SK-N-SH (cell line): ENCODE measurements at regions not wholly inside any gene's neighbourhood (a gene's known extent, or its start where the extent isn't known, plus 50 kb on each side); places are given as distances from the start of the nearest gene placed in this dataset.

Source experiments
- CHD2 ChIP-seq: fragments of 150-350 bp; IDR thresholded peaks from 2 replicates; pipeline ENCODE4 v1.6.1; 2018; ENCODE audit warnings: low read length; ENCODE audit not compliant: partially characterized antibody
- ELF1 ChIP-seq: IDR thresholded peaks from 2 replicates; pipeline ENCODE4 v1.4.0; 2012
- JUND ChIP-seq: IDR thresholded peaks from 2 replicates; pipeline ENCODE4 v1.4.0; 2012
- MXI1 ChIP-seq: IDR thresholded peaks from 2 replicates; pipeline ENCODE4 v1.6.1; 2012; ENCODE audit warnings: mild to moderate bottlenecking, low read depth, low read length, improper control_type of control experiment
- SIN3A ChIP-seq: IDR thresholded peaks from 2 replicates; pipeline ENCODE4 v1.6.1; 2012; ENCODE audit warnings: low read depth, mild to moderate bottlenecking, low read length, moderate library complexity, borderline replicate concordance
- YY1 ChIP-seq: IDR thresholded peaks from 2 replicates; pipeline ENCODE4 v1.4.0; 2012; ENCODE audit warnings: low read depth, mild to moderate bottlenecking
- ZBTB33 ChIP-seq: IDR thresholded peaks from 2 replicates; pipeline ENCODE4 v1.4.0; 2012; ENCODE audit warnings: low read depth, borderline replicate concordance
- TF ChIP-seq, protein P1 (sequence below): fragments of 200-600 bp; sonication (generic); IDR thresholded peaks from 2 replicates; pipeline ENCODE4 v1.6.1; 2017; ENCODE audit warnings: antibody characterized with exemption, mild to moderate bottlenecking, moderate library complexity
- TF ChIP-seq, protein P2 (sequence below): fragments of 150-350 bp; IDR thresholded peaks from 2 replicates; pipeline ENCODE4 v1.6.1; 2017; ENCODE audit warnings: antibody characterized with exemption, low read length, low read depth, borderline replicate concordance
- TF ChIP-seq, protein P3 (sequence below): IDR thresholded peaks from 2 replicates; pipeline ENCODE4 v1.6.1; 2012; ENCODE audit warnings: mild to moderate bottlenecking, low read depth, low read length, moderate library complexity

DNA sequence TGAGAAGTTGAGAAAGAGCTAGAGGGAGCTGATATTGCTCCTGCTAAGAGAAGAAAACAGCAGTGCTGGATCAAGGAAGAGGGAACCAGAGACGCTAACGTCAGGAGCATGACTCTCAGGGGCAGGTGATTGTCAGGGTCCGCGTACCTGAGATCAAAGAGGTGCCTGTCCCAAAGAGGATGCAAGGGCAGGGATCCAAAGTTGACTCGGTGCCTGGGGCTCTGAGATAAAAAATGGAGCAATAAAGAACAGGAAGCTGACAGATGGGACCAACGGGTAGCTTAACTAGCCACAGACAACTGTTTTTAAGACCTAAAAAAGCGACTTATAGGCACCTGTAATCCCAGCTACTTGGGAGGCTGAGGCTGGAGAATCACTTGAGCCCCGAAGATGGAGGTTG, 517.8 kb downstream of the IRX1 start:
- TF ChIP-seq JUND = no peak
- TF ChIP-seq, protein P1, sequence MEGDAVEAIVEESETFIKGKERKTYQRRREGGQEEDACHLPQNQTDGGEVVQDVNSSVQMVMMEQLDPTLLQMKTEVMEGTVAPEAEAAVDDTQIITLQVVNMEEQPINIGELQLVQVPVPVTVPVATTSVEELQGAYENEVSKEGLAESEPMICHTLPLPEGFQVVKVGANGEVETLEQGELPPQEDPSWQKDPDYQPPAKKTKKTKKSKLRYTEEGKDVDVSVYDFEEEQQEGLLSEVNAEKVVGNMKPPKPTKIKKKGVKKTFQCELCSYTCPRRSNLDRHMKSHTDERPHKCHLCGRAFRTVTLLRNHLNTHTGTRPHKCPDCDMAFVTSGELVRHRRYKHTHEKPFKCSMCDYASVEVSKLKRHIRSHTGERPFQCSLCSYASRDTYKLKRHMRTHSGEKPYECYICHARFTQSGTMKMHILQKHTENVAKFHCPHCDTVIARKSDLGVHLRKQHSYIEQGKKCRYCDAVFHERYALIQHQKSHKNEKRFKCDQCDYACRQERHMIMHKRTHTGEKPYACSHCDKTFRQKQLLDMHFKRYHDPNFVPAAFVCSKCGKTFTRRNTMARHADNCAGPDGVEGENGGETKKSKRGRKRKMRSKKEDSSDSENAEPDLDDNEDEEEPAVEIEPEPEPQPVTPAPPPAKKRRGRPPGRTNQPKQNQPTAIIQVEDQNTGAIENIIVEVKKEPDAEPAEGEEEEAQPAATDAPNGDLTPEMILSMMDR = no peak
- no peak for TF ChIP-seq ELF1
- no peak for TF ChIP-seq CHD2
- TF ChIP-seq MXI1 = no peak
- TF ChIP-seq ZBTB33 = no peak
- no peak for TF ChIP-seq YY1
- TF ChIP-seq, protein P2, sequence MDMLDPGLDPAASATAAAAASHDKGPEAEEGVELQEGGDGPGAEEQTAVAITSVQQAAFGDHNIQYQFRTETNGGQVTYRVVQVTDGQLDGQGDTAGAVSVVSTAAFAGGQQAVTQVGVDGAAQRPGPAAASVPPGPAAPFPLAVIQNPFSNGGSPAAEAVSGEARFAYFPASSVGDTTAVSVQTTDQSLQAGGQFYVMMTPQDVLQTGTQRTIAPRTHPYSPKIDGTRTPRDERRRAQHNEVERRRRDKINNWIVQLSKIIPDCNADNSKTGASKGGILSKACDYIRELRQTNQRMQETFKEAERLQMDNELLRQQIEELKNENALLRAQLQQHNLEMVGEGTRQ = no peak
- TF ChIP-seq, protein P3, sequence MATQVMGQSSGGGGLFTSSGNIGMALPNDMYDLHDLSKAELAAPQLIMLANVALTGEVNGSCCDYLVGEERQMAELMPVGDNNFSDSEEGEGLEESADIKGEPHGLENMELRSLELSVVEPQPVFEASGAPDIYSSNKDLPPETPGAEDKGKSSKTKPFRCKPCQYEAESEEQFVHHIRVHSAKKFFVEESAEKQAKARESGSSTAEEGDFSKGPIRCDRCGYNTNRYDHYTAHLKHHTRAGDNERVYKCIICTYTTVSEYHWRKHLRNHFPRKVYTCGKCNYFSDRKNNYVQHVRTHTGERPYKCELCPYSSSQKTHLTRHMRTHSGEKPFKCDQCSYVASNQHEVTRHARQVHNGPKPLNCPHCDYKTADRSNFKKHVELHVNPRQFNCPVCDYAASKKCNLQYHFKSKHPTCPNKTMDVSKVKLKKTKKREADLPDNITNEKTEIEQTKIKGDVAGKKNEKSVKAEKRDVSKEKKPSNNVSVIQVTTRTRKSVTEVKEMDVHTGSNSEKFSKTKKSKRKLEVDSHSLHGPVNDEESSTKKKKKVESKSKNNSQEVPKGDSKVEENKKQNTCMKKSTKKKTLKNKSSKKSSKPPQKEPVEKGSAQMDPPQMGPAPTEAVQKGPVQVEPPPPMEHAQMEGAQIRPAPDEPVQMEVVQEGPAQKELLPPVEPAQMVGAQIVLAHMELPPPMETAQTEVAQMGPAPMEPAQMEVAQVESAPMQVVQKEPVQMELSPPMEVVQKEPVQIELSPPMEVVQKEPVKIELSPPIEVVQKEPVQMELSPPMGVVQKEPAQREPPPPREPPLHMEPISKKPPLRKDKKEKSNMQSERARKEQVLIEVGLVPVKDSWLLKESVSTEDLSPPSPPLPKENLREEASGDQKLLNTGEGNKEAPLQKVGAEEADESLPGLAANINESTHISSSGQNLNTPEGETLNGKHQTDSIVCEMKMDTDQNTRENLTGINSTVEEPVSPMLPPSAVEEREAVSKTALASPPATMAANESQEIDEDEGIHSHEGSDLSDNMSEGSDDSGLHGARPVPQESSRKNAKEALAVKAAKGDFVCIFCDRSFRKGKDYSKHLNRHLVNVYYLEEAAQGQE = no peak
- TF ChIP-seq SIN3A = no peak
